ENCODE measurements at regions not wholly inside any gene's neighbourhood (a gene's known extent, or its start where the extent isn't known, plus 50 kb on each side); places are given as distances from the start of the nearest gene placed in this dataset.
"Not testable (repeated sequence)": the region's sequence is repeated elsewhere in the genome, so short reads cannot be mapped to it uniquely, and the experiment has no call there.

DNA sequence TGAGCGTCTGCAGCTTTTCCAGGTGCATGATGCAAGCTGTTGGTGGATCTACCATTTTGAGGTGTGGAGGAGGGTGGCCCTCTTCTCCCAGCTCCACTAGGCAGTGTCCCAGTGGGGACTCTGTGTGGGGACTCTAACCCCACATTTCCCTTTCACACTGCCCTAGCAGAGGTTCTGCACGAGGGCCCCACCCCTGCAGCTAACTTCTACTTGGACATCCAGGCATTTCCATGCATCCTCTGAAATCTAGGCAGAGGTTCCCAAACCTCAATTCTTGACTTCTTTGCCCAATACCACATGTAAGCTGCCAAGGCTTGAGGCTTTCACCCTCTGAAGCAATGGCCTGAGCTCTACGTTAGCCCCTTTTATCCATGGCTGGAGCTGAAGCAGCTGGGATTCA is 61.4 kb upstream of the HGFAC start:
- not testable (repeated sequence) for H3K9me3 ChIP-seq (replicated peaks); H3K27ac ChIP-seq; H3K27me3 ChIP-seq (replicated peaks); H3K4me3 ChIP-seq; DNase-seq (ENCODE audit: low read depth in 1 of 2, low spot score in 2 of 2)
- H3K4me1 ChIP-seq (replicated peaks): peaks cover 50% of the 10 kb centered on the region
- H3K36me3 ChIP-seq: peaks cover 34% of the 10 kb centered on the region

DNA sequence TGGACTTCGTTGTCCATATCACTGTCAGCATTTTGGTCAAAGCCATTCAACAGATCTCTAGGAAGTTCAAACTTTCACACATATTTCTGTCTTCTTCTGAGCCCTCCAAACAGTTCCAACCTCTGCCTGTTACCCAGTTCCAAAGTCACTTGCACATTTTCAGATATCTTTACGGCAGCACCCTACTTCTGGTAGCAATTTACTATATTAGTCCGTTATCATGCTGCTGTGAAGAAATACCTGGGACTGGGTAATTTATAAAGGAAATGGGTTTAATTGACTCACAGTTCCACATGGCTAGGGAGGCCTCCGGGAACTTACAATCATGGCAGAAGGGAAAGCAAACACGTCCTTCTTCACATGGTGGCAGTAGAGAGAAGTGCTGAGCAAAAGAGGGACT is 60.6 kb upstream of the HGFAC start:
- H3K27ac ChIP-seq; H3K4me3 ChIP-seq; H3K27me3 ChIP-seq (replicated peaks); DNase-seq (ENCODE audit: low read depth in 1 of 2, low spot score in 2 of 2); H3K9me3 ChIP-seq (replicated peaks): not testable (repeated sequence)
- Histone ChIP-seq H3K36me3 (peaks cover 29% of the 10 kb centered on the region), H3K4me1 (replicated peaks) (peaks cover 53% of the 10 kb centered on the region)

DNA sequence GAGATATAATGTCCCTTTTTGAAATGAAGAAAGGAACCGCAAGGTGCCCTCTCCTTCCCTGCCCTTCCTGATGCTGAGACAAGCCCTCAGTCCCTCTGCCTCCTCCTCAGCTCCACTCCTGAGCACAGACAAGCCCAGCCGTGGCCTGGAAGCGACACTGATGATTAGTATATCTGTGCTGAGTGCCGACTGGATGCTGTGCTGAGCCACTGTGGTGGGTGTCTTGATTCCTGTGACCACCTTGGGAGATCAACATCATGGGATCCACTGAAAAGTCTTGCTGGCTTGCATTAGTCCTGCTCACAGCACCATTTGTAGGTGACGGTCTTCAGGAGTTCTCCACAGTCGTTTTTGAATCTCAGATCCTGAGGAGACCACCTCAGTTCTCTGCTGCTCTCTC is 59.5 kb upstream of the HGFAC start:
- H3K4me1 ChIP-seq (replicated peaks): peaks cover 50% of the 10 kb centered on the region
- H3K27ac ChIP-seq: no peak overlapping the region
- no peaks in the 10 kb centered on the region for H3K27me3 ChIP-seq (replicated peaks)
- H3K4me3 ChIP-seq: no peak overlapping the region
- H3K9me3 ChIP-seq (replicated peaks): no peaks in the 10 kb centered on the region; the same call in 1 of the 2 replicates
- DNase-seq (ENCODE audit: low read depth in 1 of 2, low spot score in 2 of 2): no peak
- peaks cover 24% of the 10 kb centered on the region for H3K36me3 ChIP-seq

DNA sequence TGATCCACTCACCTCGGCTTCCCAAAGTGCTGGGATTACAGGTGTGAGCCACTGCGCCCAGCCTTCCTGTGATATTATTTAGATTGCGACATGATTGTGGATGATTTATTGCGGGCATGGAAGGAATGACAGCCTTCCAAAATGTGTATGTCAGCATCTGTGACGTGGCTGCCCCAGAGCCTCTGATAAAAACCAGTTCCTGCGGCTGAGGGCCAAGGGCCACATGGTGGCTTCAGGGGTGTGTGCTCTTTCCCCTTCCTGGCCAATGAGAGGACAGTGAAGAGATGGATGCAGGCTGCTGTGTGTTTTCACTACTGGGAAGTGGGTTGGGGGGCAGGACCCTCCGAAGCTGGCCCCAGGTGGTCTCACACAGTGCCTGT is 57.4 kb upstream of the HGFAC start:
- Histone ChIP-seq H3K4me1 (replicated peaks) (peaks cover 46% of the 10 kb centered on the region), H3K36me3 (peaks cover 11% of the 10 kb centered on the region), H3K9me3 (replicated peaks) (no peaks in the 10 kb centered on the region; the same call in 1 of the 2 replicates), H3K4me3 (peak overlapping the region; percentile 38), H3K27ac (peak overlapping the region; percentile 85), H3K27me3 (replicated peaks) (no peaks in the 10 kb centered on the region)
- DNase-seq (ENCODE audit: low read depth in 1 of 2, low spot score in 2 of 2): peak in 1 of 2 experiments; percentile 29

DNA sequence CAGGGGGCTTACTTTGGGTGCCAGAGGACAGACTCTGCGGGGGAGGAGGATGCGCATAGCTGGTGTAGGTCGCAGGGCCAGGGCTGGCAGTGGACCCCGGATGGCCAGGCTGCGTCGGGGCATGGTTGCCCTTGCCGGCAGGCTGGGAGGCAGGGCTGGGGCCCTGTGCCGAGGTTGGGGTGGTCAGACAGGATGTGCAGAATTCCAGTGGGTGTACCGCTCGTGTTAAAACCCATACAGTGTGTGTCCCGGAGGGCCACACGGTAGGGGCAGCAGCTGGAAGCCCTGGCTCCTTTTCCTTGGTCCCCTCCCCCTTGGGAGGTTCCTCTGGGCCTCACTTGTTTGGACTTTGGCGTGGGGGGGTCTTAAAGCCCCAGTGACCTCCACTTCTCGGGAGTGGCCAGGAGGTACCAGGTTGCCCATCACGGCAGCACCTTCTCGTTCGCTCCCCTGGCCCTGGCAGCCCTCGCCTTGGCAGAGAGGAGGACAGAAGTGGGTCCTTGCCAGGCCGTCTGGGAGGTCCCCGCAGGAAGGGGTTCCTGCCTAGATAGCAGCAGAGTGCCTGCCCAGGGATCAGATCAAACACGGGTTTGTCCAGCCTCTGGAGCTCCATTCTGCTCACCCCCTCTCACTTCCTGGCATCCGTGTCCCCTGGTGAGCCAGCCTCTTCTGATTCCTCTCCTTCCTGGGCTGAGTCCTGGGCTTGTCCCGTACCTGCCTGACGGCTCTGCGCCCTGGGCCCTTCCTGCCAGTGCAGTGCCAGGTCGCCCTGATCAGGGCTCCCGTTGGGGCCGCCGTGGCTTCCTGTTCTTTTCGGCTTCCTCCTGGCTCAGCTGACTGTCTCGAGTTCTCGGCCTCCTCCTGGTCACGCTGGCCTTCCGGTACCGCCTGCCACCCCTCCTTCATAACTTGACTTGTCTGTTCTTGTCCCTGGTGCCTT is 56.7 kb upstream of the HGFAC start:
- H3K4me1 ChIP-seq (replicated peaks): peaks cover 53% of the 10 kb centered on the region
- no peaks in the 10 kb centered on the region for H3K27me3 ChIP-seq (replicated peaks)
- peaks cover 11% of the 10 kb centered on the region for H3K36me3 ChIP-seq
- H3K27ac ChIP-seq: peak overlapping the region; percentile 85
- H3K9me3 ChIP-seq (replicated peaks): no peaks in the 10 kb centered on the region; the same call in 1 of the 2 replicates
- DNase-seq (ENCODE audit: low read depth in 1 of 2, low spot score in 2 of 2): no peak
- peak overlapping the region; percentile 38 for H3K4me3 ChIP-seq

DNA sequence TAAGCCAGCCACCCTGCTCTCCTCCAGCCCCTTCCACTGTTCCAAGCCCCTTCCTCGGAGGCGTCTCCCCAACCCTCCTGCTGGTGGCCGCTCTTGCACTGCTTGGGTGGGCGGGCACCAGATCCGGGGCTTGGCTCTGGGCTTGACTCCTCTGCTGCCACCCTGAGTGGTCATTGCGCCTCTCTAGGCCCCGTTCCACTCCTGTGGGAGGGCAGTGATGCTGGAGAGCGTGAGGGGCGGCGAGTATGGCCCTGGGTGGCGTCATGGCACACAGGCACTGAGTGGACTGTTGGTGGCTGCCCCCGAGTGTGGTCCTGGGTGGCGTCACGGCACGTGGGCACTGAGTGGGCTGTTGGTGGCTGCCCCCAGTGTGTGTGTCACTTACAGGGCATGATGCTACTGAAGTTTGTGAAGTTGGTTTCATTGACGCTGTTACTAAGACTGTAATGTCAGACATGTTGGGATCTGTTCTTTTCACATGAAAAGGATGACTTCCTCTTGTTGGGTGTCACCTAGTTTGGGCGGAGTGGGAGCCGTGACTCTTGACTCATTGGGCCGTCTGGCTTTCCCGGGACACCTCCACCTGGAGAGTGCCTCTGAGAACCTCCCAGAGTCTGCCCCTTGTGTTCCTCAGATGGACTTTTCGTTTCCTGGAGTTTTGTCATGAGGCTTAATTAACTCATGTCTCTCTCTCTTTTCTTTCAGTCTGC is 55.9 kb upstream of the HGFAC start:
- peak; percentile 88 to 89 for DNase-seq (ENCODE audit: low read depth in 1 of 2, low spot score in 2 of 2)
- peak overlapping the region; percentile 38 for H3K4me3 ChIP-seq
- H3K9me3 ChIP-seq (replicated peaks): no peaks in the 10 kb centered on the region; the same call in 1 of the 2 replicates
- H3K27me3 ChIP-seq (replicated peaks): no peaks in the 10 kb centered on the region
- peaks cover 13% of the 10 kb centered on the region for H3K36me3 ChIP-seq
- peaks cover 61% of the 10 kb centered on the region for H3K4me1 ChIP-seq (replicated peaks)
- peak overlapping the region; percentile 85 for H3K27ac ChIP-seq

DNA sequence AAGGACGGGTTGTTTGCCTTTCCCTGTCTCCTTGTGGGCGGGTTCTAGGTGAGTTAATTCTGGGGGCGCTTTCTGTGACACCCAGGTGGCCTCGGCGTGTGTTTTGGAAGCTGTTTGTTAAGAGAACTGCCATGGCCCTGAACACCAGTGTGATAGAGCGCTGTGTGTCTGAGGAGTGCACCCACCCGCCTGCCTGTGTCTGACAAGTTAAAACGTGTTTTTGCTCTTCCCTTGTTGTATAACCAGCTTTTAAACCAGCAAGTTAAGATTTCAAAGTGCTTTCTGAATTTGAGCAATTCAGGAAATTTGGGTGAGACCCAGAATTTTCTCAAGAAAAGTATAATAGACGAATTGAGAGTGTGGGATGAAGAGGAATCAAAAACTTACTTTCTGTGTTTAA is 55.2 kb upstream of the HGFAC start:
- Histone ChIP-seq H3K36me3 (peaks cover 15% of the 10 kb centered on the region), H3K27me3 (replicated peaks) (no peaks in the 10 kb centered on the region), H3K9me3 (replicated peaks) (no peaks in the 10 kb centered on the region), H3K4me3 (peak overlapping the region; percentile 38), H3K27ac (peak overlapping the region; percentile 85), H3K4me1 (replicated peaks) (peaks cover 68% of the 10 kb centered on the region)
- peak in 1 of 2 experiments; percentile 15 for DNase-seq (ENCODE audit: low read depth in 1 of 2, low spot score in 2 of 2)

DNA sequence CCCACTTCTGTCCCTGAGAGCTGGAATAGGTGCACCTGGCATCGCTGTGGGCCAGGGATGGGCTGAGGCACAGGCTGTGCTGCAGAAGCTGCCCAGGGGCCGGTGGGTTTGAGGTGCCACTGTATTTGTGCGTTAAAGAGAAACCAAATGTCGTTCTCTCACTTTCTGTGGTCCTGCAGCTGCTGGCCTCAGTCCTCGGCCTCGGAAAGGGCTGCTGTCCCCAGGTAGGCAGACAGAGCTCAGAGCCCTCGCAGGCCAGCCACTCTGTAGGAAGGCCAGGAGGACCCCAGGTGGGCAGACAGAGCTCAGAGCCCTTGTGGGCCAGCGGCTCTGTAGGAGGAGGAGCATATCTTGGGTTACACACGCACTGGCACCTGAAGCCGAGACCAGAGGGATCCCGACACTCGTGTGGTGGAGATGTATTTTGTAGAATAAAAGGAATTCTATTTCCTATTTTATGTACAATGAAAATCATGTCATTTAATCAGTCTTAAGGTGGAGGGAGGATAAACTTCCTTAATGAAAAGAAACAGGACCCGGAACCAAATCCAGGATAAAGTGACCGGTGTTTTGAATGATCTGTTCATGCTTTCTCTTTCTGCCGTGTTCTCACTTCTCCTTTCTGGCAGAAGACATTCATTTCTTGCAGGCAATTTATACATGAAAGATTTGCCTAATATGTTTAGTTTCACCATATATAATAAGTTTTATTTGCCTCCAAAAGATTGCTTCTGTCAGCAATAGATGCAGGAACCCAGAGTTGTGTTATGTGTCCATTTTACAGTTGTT is 54.4 kb upstream of the HGFAC start:
- DNase-seq (ENCODE audit: low read depth in 1 of 2, low spot score in 2 of 2): no peak
- peak overlapping the region; percentile 38 for H3K4me3 ChIP-seq
- H3K36me3 ChIP-seq: peaks cover 15% of the 10 kb centered on the region
- no peaks in the 10 kb centered on the region for H3K9me3 ChIP-seq (replicated peaks)
- H3K4me1 ChIP-seq (replicated peaks): peaks cover 76% of the 10 kb centered on the region
- H3K27ac ChIP-seq: peak overlapping the region; percentile 85
- no peaks in the 10 kb centered on the region for H3K27me3 ChIP-seq (replicated peaks)

DNA sequence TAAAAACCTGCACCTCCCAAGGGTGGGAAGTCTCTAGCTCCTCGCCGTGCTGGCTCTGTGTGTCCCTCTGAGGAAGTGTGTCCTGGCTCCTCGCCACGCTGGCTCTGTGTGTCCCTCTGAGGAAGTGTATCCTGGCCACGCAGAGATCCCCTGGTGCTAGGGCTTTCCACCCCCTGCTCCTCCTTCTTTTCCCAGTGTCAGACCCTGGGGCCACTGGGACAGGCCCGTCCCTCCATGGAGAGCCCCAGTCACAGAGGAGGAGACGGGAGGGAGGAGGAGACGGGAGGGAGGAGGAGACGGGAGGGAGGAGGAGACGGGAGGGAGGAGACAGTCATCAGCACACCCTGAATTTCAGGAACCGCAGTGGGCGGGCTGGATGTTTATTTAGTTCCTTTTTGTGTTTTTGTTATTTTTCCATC is 53.8 kb upstream of the HGFAC start:
- H3K4me1 ChIP-seq (replicated peaks): peaks cover 82% of the 10 kb centered on the region
- H3K9me3 ChIP-seq (replicated peaks): no peaks in the 10 kb centered on the region
- H3K4me3 ChIP-seq: peak overlapping the region; percentile 38
- DNase-seq (ENCODE audit: low read depth in 1 of 2, low spot score in 2 of 2): peak; percentile 90 to 92
- H3K27me3 ChIP-seq (replicated peaks): no peaks in the 10 kb centered on the region
- H3K27ac ChIP-seq: peak overlapping the region; percentile 87
- peaks cover 15% of the 10 kb centered on the region for H3K36me3 ChIP-seq

DNA sequence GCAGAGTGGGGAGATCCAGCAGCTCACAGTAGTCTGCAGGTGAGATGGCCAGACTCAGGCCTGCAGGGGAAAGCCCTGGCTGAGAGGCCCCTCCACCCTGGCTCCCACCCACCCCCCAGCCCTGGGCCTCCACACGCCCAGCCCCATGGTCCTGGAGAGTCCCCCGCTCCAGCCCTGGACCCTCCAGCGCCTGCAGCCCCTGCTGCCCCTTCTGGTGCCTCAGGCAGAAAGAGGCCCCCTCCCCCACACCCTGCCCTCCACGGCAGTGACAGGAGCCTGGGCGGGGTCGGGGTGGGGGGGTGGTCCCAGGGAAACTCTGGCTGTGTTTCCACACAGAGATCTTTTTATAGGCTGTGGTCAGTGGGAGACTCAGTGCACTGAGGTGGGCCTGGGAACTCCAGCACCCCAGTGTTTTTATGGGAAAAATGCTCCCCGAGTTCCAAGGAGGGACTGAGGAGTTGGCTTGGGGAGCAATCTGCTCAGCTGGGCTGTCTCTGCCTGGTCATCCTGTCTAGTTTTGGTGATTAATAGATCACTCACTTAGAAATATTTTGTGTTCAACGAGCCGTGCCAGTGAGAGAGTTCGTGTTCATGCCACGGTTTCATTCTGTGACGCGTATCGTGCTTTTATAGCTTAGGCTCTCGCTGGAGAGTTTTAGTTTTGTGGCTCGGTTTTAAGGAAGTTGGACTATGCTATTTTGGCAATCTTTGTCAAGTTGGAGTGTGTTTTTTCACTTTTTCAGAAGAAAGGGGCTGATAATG is 53.1 kb upstream of the HGFAC start:
- Histone ChIP-seq H3K9me3 (replicated peaks) (no peaks in the 10 kb centered on the region), H3K27ac (peak overlapping the region; percentile 87), H3K27me3 (replicated peaks) (no peaks in the 10 kb centered on the region), H3K36me3 (peaks cover 15% of the 10 kb centered on the region), H3K4me3 (peak overlapping the region; percentile 27), H3K4me1 (replicated peaks) (peaks cover 86% of the 10 kb centered on the region)
- DNase-seq (ENCODE audit: low read depth in 1 of 2, low spot score in 2 of 2): peak in 1 of 2 experiments; percentile 68

DNA sequence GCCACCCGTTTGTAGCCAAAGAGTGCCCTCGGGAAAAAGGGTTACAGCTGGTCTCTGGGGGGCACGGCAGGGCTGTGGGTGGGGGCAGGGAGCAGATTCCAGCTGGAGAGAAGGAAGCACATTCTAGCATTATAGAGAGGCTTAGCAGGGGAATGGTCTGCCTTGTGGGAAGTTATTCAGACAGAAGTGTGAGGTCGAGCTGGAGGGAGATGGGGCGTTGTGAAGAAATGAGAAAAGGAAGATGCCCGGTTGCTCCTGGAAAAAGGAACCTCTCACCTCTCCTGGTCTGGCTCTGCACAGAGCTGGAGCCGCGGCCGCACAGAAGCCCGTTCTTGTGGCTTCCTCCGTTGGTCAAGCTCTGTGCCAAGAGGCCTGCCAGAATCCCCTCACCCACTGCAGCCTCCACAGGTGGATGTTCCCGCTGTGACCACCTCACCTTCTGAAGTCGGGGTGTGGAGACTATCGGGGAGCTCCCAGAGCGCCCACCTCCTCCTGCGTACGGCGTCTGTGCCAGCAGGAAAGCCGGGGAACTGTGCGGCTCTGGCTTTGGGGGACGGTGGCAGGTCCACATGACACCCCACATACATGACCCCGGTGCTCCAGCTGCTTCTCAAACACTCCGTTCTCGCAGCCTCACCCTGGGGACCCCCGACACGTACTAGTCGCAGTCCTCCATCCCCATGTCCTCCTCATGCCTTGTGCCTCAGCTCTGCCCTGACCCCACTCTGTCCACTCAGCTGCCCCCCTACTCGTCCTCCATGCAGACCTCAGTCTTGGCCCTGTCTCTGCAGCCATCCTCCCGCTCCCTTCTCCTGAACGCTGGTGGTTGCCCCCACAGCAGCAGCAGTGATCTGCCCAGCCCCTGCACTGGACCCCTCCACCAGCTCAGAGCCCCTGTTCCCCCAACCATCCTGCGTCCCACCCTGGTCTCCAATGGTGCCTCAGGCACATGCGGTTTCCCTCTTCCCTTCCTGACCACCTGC is 52.2 kb upstream of the HGFAC start:
- H3K4me3 ChIP-seq: peak overlapping the region; percentile 27
- no peaks in the 10 kb centered on the region for H3K27me3 ChIP-seq (replicated peaks)
- H3K4me1 ChIP-seq (replicated peaks): peaks cover 77% of the 10 kb centered on the region
- DNase-seq (ENCODE audit: low read depth in 1 of 2, low spot score in 2 of 2): no peak
- no peaks in the 10 kb centered on the region for H3K9me3 ChIP-seq (replicated peaks)
- H3K36me3 ChIP-seq: peaks cover 20% of the 10 kb centered on the region
- H3K27ac ChIP-seq: peak overlapping the region; percentile 87

DNA sequence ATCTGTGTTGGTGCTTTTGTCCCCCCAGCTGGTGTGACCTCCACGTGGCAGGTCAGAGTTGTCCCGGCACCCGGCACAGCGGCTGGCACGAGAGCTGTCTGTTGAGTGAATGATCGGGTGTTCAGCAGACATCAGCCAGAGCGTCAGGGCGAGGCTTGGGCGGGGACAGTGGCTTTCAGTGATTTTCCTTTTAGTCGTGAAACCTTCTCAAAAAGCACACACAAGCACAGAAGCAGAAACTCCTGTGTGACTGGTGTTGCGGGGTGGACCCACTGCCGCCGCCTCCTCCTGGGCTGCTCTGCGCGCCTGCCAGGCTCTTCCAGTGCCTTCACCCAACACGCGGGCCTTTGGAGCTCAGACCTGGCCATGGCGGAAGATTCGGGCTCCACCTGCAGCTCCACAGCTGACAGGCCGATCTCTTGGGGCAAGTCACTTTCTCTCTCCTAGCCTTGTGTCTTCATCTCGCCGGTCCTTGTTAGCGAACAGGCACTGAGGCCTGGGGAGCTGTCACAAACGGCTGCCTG is 51.4 kb upstream of the HGFAC start:
- Histone ChIP-seq H3K4me1 (replicated peaks) (peaks cover 69% of the 10 kb centered on the region), H3K36me3 (peaks cover 21% of the 10 kb centered on the region), H3K4me3 (no peak overlapping the region), H3K9me3 (replicated peaks) (no peaks in the 10 kb centered on the region), H3K27ac (peak overlapping the region; percentile 67; the same call in 1 of the 2 replicates), H3K27me3 (replicated peaks) (no peaks in the 10 kb centered on the region)
- no peak for DNase-seq (ENCODE audit: low read depth in 1 of 2, low spot score in 2 of 2)

All from SJSA1 (cell line).